Kidney glomerular epithelial cell (primary cell): ENCODE measurements at regions not wholly inside any gene's neighbourhood (a gene's known extent, or its start where the extent isn't known, plus 50 kb on each side); places are given as distances from the start of the nearest gene placed in this dataset.

ENCODE experiments used
- DNase-seq: peaks from one replicate; lab custom pipeline; 2025; lab: John Stamatoyannopoulos, UW

DNA sequence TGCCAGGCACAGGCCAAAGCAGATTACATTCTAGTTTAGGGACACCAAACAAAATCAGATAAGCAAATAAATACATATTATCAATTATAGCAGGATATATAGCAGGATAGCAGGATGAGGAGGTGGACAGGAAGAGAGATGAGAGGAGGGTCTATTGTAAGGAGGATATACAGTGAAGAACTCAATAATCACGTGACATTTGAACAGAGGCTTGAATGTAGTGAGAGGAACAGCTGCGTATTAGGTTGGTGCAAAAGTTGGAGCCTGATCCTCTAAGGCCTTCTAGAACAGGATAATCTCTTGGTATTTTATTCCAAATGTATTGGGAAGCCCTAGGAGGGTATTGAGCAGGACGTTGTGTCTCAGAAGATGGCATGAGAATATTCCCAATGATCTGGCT is 136.7 kb downstream of the CYLD start:
- DNase-seq, result no peak

- DNase-seq, result no peak
Observed at GRCh38 chr16:50876263-50876662, 134.4 kb downstream of the CYLD start.

DNA sequence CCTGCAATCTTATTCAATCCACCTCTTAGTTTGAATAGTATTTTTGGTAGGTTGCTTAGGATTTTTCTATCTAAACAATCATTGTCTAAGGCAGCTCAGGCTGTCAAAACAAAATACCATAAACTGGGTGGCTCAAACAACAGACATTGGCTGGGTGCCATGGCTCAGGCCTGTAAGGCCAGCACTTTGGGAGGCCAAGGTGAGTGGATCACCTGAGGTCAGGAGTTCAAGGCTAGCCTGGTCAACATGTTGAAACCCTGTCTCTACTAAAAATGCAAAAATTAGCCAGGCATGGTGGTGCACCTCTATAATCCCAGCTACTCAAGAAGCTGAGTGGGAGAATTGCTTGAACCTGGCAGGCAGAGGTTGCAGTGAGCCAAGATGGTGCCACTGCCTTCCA is 126.7 kb downstream of the CYLD start:
- no peak for DNase-seq

GRCh38 chr16:50866806-50867205 is 124.9 kb downstream of the CYLD start:
- DNase-seq, result no peak

DNA sequence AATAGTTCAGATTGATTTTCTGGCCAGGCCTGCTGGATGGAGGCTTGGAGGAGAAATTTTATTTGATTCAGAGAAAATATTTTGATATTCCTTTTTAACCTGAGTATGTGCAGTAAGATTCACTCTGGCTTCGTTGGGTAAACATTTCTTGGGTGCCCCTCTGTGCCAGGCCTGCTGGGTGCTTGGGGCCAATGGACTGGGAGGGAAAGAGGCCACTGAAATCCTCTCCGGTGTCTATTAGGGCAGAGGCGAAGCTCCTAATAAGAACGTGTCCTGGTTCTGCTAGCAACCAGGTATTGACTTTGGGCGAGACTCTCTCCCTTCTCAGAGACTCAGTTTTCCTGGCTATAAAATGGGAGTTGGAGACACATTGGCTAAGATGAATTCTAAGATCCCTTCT is 122.5 kb downstream of the CYLD start:
- DNase-seq, result no peak

DNA sequence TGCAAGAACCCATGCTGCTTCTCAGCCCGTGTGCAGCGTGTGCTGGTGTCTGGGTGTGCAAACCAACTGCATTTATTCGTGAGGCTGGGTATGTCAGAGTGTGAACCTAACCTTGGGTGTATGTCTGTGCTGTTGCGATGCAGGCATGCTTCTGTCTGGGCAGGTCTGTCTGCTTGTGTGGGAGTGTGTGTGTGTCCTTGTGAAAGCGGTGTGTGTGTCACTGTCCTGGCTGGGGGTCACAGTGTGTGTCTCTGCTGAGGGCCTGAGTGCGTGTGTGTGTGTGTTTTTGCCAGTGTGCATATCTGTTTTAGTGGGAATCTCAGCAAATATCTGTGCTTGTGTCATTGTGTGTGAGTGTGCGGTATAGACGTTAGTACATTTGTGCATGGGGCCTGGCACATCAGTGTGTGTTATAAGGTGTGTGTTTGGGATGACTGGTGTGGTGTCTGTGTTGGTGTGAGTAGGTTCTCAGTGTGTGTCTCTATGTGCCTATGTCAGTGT is 121.8 kb downstream of the CYLD start:
- no peak for DNase-seq

DNA sequence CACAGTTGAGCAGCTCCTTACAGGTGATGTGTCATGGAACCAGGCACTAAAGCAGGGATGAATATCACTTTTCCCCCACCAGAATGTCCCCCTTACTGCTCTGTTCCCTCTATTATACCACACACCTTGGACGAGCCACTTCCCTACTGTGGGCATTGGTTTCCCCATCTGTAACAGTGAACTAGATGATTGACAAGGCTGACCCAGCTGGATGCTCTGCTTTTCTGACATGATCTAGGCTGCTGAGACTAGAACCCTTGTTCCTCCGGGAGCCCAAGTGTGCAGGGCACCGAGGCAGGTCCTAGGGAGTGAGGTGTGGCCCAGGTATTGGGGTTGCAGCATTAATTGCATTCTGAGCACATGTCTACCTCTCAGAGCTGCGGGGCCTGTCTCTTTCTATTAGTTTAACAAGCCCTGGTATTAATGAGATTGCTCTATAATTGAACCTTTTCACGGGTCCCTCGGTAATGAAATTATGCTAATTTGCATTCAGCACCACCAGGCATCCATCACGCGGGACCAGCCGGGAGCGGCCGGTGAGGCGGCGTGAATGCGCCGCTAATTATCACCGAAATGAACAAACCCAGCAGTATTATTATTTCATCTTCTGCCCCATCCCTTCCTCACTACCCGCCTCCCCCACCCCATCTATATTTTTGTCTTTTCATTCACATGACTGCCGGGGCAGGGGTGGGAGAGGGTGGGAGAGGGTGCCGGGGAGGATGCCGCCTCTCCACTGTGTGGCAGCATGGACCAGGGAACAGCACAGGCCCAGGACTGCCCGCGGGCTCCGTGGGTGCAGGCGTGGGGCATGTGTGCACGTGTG is 121.1 kb downstream of the CYLD start:
- DNase-seq, result no peak

GRCh38 chr16:50861970-50862411 is 120.1 kb downstream of the CYLD start:
- DNase-seq, result peak; percentile 43

- DNase-seq, result no peak
Observed at GRCh38 chr16:50861451-50861850, 119.6 kb downstream of the CYLD start.

GRCh38 chr16:50859628-50860360 is 117.9 kb downstream of the CYLD start:
- no peak for DNase-seq

DNA sequence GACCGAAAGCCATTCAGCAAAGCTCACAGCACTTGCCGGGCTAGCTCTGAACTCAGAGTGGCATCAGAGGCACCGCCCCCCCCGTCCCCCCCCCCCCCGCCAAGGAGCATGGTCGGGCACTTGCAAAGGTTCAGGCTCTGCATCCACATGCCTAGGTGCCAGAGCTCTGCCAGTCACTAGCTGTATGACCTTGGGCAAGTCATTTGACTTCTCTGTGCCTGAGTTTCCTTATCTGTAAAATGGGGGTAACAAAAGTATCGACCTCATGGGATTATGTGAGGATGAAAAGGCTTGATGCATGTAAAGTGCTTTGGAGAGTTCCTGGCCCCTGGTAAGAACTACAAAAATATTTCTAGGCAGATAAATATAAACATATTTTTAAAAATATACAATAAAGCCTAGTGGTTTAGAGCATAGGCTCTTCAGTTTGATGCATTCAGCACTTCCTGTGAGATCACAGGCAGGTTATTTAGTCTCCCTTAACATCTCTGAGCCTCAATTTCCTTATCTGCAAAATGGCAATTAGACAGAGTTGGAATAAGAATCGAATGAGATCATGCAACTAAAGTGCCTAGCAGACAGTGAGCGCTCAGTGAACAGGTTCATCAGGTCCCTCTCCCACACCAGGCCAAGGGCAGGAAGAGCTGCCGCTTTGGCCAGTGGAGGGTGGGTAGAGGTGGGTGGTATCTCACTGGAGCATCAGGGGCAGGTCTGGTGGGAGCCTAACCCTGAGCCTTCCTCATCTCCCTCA is 117.2 kb downstream of the CYLD start:
- no peak for DNase-seq

- no peak for DNase-seq
Observed at GRCh38 chr16:50858376-50858775, 116.5 kb downstream of the CYLD start.

GRCh38 chr16:50857881-50858280 is 116.0 kb downstream of the CYLD start:
- no peak for DNase-seq

DNA sequence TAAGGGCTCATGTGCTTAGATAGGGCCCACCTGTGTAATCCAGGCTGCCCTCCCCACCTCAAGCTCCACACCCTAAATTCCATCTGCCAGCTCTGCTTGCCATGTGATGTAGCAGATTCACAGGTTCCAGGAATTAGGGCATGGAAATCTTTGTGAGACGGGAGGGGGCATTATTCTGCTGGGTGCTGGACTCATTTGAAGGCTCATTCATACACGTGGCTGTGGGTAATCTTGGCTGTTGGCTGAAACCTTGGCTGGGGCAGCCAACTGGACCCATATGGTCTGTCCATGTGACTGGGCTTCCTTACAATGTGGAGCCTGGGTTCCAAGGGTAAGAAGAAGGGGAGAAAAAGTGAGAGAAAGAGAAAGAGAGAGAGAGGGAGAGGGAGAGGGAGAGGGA is 115.1 kb downstream of the CYLD start:
- DNase-seq, result no peak

GRCh38 chr16:50853329-50853728 is 111.4 kb downstream of the CYLD start:
- no peak for DNase-seq
